ENCODE measurements at regions not wholly inside any gene's neighbourhood (a gene's known extent, or its start where the extent isn't known, plus 50 kb on each side); places are given as distances from the start of the nearest gene placed in this dataset.

GRCh38 chr6:71399279-71399678 lies 110.7 kb downstream of the OGFRL1 start:
- DNase-seq, result no peak

- no peak for DNase-seq
Observed at GRCh38 chr6:71400852-71401251, 112.2 kb downstream of the OGFRL1 start.

- DNase-seq, result no peak
Observed at GRCh38 chr6:71402096-71402495, 113.5 kb downstream of the OGFRL1 start.

- no peak for DNase-seq
Observed at GRCh38 chr6:71403422-71404134, 115.0 kb downstream of the OGFRL1 start.

GRCh38 chr6:71404145-71404966 lies 115.7 kb downstream of the OGFRL1 start:
- no peak for DNase-seq

- DNase-seq, result no peak
Observed at GRCh38 chr6:71404967-71405278, 116.3 kb downstream of the OGFRL1 start.

GRCh38 chr6:71405416-71405815 lies 116.8 kb downstream of the OGFRL1 start:
- no peak for DNase-seq

GRCh38 chr6:71406865-71407860 lies 118.6 kb downstream of the OGFRL1 start:
- DNase-seq, result no peak

- no peak for DNase-seq
Observed at GRCh38 chr6:71408787-71409723, 120.4 kb downstream of the OGFRL1 start.

- no peak for DNase-seq
Observed at GRCh38 chr6:71410164-71410566, 121.6 kb downstream of the OGFRL1 start.

GRCh38 chr6:71410681-71411080 lies 122.1 kb downstream of the OGFRL1 start:
- no peak for DNase-seq

GRCh38 chr6:71411882-71412281 lies 123.3 kb downstream of the OGFRL1 start:
- no peak for DNase-seq

GRCh38 chr6:71412559-71413140 lies 124.0 kb downstream of the OGFRL1 start:
- no peak for DNase-seq

- DNase-seq, result no peak
Observed at GRCh38 chr6:71414486-71414885, 125.9 kb downstream of the OGFRL1 start.

GRCh38 chr6:71419217-71420094 lies 130.8 kb downstream of the OGFRL1 start:
- DNase-seq, result no peak

GRCh38 chr6:71420095-71420692 lies 131.6 kb downstream of the OGFRL1 start:
- DNase-seq, result no peak

GRCh38 chr6:71420693-71421328 lies 132.2 kb downstream of the OGFRL1 start:
- DNase-seq, result peak; percentile 36

GRCh38 chr6:71421611-71422010 lies 133.0 kb downstream of the OGFRL1 start:
- DNase-seq, result no peak

GRCh38 chr6:71430018-71430417 lies 141.4 kb downstream of the OGFRL1 start:
- no peak for DNase-seq

- DNase-seq, result no peak
Observed at GRCh38 chr6:71433441-71433840, 144.8 kb downstream of the OGFRL1 start.
